ENCODE measurements at regions not wholly inside any gene's neighbourhood (a gene's known extent, or its start where the extent isn't known, plus 50 kb on each side); places are given as distances from the start of the nearest gene placed in this dataset.

- no peak for DNase-seq (ENCODE audit: low spot score, unreplicated experiment)
- Mint-ChIP-seq H3K4me1 (ENCODE audit: low read depth) (peaks cover 30% of the 10 kb centered on the region), H3K27me3 (peaks cover 12% of the 10 kb centered on the region), H3K9me3 (ENCODE audit: low read depth) (no peaks in the 10 kb centered on the region), H3K4me3 (ENCODE audit: low read depth) (no peak overlapping the region), H3K27ac (no peak overlapping the region), H3K36me3 (ENCODE audit: insufficient read depth) (no peaks in the 10 kb centered on the region)
- no peak for TF ChIP-seq CTCF (IDR thresholded peaks at IDR 0.05; ENCODE audit: unreplicated experiment)
Measured at GRCh38 chr1:213647864-213648650, 339.7 kb upstream of the PROX1 start.

GRCh38 chr1:213649373-213649772, 338.4 kb upstream of the PROX1 start:
- peaks cover 30% of the 10 kb centered on the region for H3K4me1 Mint-ChIP-seq (ENCODE audit: low read depth)
- H3K4me3 Mint-ChIP-seq (ENCODE audit: low read depth), result peak overlapping the region; percentile 17
- H3K27ac Mint-ChIP-seq, result peak overlapping the region; percentile 42
- no peak for DNase-seq (ENCODE audit: low spot score, unreplicated experiment)
- no peaks in the 10 kb centered on the region for H3K36me3 Mint-ChIP-seq (ENCODE audit: insufficient read depth)
- TF ChIP-seq CTCF (IDR thresholded peaks at IDR 0.05; ENCODE audit: unreplicated experiment), result no peak
- peaks cover 12% of the 10 kb centered on the region for H3K27me3 Mint-ChIP-seq
- H3K9me3 Mint-ChIP-seq (ENCODE audit: low read depth), result no peaks in the 10 kb centered on the region

- no peaks in the 10 kb centered on the region for H3K36me3 Mint-ChIP-seq (ENCODE audit: insufficient read depth)
- H3K27ac Mint-ChIP-seq, result no peak overlapping the region
- TF ChIP-seq CTCF (IDR thresholded peaks at IDR 0.05; ENCODE audit: unreplicated experiment), result no peak
- no peak for DNase-seq (ENCODE audit: low spot score, unreplicated experiment)
- peaks cover 30% of the 10 kb centered on the region for H3K4me1 Mint-ChIP-seq (ENCODE audit: low read depth)
- no peaks in the 10 kb centered on the region for H3K9me3 Mint-ChIP-seq (ENCODE audit: low read depth)
- peaks cover 12% of the 10 kb centered on the region for H3K27me3 Mint-ChIP-seq
- no peak overlapping the region for H3K4me3 Mint-ChIP-seq (ENCODE audit: low read depth)
Measured at GRCh38 chr1:213650603-213651002, 337.2 kb upstream of the PROX1 start.

GRCh38 chr1:213651077-213651476, 336.7 kb upstream of the PROX1 start:
- peaks cover 10% of the 10 kb centered on the region for H3K27me3 Mint-ChIP-seq
- H3K36me3 Mint-ChIP-seq (ENCODE audit: insufficient read depth), result no peaks in the 10 kb centered on the region
- peaks cover 25% of the 10 kb centered on the region for H3K4me1 Mint-ChIP-seq (ENCODE audit: low read depth)
- H3K9me3 Mint-ChIP-seq (ENCODE audit: low read depth), result no peaks in the 10 kb centered on the region
- H3K4me3 Mint-ChIP-seq (ENCODE audit: low read depth), result no peak overlapping the region
- H3K27ac Mint-ChIP-seq, result no peak overlapping the region
- TF ChIP-seq CTCF (IDR thresholded peaks at IDR 0.05; ENCODE audit: unreplicated experiment), result no peak
- no peak for DNase-seq (ENCODE audit: low spot score, unreplicated experiment)

- Mint-ChIP-seq H3K36me3 (ENCODE audit: insufficient read depth) (no peaks in the 10 kb centered on the region), H3K27me3 (peaks cover 10% of the 10 kb centered on the region), H3K9me3 (ENCODE audit: low read depth) (no peaks in the 10 kb centered on the region), H3K4me3 (ENCODE audit: low read depth) (no peak overlapping the region), H3K4me1 (ENCODE audit: low read depth) (peaks cover 24% of the 10 kb centered on the region), H3K27ac (no peak overlapping the region)
- DNase-seq (ENCODE audit: low spot score, unreplicated experiment), result no peak
- TF ChIP-seq CTCF (IDR thresholded peaks at IDR 0.05; ENCODE audit: unreplicated experiment), result no peak
Measured at GRCh38 chr1:213652109-213652508, 335.7 kb upstream of the PROX1 start.

Data from progenitor cell of endocrine pancreas (in vitro differentiated cells).